ENCODE measurements at regions not wholly inside any gene's neighbourhood (a gene's known extent, or its start where the extent isn't known, plus 50 kb on each side); places are given as distances from the start of the nearest gene placed in this dataset.

GRCh38 chr17:34442387-34443111 lies 79.5 kb upstream of the CCL1 start:
- no peak for TF ChIP-seq CTCF (IDR thresholded peaks at IDR 0.05; ENCODE audit: low read depth, low read length)
- no peak for TF ChIP-seq EZH2phosphoT487 (IDR thresholded peaks at IDR 0.05; ENCODE audit: low read depth)

All from OCI-LY3 (cell line).